ENCODE measurements at regions not wholly inside any gene's neighbourhood (a gene's known extent, or its start where the extent isn't known, plus 50 kb on each side); places are given as distances from the start of the nearest gene placed in this dataset.

DNA sequence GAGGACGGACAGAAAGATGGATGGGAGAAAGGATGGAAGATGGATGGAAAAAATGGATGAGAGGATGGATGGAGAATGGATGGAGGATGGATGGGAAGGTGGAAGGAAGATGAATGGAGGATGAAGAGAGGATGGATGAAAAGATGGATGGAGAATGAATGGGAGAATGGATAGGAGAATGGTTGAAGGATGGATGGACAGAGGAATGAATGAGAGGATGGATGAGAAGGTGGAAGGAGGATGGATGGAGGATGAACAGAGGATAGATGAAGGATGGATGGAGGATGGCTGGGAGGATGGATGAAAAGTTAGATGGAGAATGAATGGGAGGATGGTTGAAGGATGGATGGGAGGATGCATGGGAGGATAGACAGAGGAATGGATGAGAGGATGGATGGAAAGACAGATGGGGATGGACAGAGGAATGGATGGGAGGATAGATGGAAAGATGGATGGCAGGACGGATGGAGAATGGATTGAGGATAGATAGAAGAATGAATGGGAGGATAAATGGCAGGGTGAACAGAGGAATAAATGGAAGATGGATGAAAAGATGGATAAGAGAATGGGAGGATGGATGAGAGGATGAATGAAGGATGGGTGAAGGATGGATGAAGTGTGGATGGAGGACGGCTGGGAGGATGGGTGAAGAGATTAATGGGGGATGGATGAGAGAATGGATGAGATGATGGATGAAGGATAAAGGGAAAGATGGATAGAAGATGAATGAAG, 217.7 kb upstream of the IER5L start:
- ChIA-PET CTCF (no interaction called here), POLR2A (ENCODE audit: low non-redundant PET) (no interaction called here)
- TF ChIP-seq, protein P1, sequence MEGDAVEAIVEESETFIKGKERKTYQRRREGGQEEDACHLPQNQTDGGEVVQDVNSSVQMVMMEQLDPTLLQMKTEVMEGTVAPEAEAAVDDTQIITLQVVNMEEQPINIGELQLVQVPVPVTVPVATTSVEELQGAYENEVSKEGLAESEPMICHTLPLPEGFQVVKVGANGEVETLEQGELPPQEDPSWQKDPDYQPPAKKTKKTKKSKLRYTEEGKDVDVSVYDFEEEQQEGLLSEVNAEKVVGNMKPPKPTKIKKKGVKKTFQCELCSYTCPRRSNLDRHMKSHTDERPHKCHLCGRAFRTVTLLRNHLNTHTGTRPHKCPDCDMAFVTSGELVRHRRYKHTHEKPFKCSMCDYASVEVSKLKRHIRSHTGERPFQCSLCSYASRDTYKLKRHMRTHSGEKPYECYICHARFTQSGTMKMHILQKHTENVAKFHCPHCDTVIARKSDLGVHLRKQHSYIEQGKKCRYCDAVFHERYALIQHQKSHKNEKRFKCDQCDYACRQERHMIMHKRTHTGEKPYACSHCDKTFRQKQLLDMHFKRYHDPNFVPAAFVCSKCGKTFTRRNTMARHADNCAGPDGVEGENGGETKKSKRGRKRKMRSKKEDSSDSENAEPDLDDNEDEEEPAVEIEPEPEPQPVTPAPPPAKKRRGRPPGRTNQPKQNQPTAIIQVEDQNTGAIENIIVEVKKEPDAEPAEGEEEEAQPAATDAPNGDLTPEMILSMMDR (conservative IDR thresholded peaks at IDR 0.05; ENCODE audit: low read depth) = no peak
- no peak overlapping the region for H3K27ac ChIP-seq
- DNase-seq (ENCODE audit: low spot score) = no peak

DNA sequence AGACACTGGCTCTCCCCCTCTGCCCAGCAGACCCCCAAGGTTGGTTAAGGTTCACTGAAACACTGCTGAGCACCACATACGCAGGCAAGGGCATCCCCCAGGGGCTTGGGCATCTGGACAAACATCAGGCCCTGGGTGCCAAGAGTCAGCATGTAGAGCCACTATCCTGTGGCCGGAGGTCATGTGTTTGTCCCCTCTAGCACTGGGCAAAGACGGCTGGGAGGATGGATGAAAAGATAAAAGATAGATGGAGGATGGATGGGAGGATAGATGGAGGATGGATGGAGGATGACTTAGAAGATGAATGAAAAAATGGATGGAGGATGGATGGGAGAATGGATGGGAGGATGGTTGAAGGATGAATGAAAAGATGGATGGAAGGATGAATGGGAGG, 216.8 kb upstream of the IER5L start:
- DNase-seq (ENCODE audit: low spot score) = no peak
- ChIA-PET CTCF (interaction anchor here (0.6 kb wide), 1 partner anchor 10 kb away, joined by 3 read pairs; no protein-coding TSS in a partner anchor), POLR2A (ENCODE audit: low non-redundant PET) (no interaction called here)
- no peak overlapping the region for H3K27ac ChIP-seq
- TF ChIP-seq, protein P1 (conservative IDR thresholded peaks at IDR 0.05; ENCODE audit: low read depth) = no peak

DNA sequence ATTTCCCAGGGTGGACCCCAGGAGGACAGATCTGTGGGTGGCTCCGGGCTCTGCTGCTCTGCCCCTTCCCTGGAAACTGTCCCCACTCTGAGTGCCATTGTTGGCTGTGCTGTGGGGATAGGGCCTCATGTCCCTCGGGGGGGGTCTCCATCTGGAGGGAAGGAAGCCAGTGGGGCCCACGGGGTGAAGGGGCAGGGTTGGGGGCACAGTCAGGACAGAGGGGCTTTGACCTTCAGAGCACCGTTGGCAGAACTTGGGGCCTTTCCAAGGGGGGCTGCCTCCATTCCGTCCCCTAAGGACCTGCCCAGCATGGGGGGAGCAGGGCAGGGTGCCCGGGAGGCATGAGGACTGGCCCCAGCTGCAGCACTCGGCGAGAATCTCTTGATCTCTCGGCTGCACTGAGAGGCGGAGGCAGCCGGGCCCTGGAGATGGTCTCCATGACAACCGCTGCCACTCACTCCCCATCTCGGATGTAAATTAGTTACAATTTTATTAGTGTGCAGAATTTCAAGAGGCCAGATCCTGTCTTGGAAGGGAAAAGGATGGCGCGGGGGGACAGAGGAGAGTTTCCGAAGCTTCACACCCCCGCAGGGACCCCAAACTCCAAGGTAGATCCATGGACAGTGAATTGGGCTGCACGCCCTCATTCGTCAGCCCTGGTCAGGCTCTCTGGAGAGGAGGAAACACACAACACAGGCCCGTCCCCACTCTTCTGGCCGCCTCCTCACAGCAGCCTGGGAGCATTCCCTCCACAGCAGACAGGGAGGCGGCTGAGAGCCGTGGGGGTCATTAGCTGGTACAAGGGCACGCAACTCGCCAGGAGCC, 216.2 kb upstream of the IER5L start:
- ChIA-PET POLR2A (ENCODE audit: low non-redundant PET) (no interaction called here), CTCF (interaction anchor here (0.6 kb wide), 1 partner anchor 9 kb away, joined by 3 read pairs; no protein-coding TSS in a partner anchor)
- H3K27ac ChIP-seq = no peak overlapping the region
- no peak for DNase-seq (ENCODE audit: low spot score)
- TF ChIP-seq, protein P1 (conservative IDR thresholded peaks at IDR 0.05; ENCODE audit: low read depth) = no peak

DNA sequence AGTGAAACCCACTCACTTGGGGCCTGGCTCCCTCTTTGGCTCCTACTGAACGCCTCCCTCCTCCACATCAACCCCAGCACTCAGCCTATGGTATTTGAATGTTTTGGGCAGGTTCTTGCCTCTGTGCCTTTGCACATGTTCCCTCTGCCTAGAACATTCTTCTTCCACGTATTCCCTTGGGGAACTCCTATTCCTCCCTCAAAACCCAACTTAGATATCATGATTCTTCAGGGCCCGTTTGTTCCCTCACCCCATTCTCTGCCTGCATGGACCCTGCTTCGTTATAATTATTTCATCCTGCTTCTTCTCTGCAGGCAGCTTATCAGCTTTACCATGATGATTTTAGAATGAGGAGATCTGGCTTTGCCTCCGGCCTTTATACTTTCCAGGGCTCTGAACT, 215.0 kb upstream of the IER5L start:
- ChIA-PET POLR2A (ENCODE audit: low non-redundant PET) (no interaction called here), CTCF (interaction anchor here (0.6 kb wide), 1 partner anchor 177 kb away, joined by 3 read pairs; no protein-coding TSS in a partner anchor)
- TF ChIP-seq, protein P1 (conservative IDR thresholded peaks at IDR 0.05; ENCODE audit: low read depth) = no peak
- H3K27ac ChIP-seq = no peak overlapping the region
- no peak for DNase-seq (ENCODE audit: low spot score)

DNA sequence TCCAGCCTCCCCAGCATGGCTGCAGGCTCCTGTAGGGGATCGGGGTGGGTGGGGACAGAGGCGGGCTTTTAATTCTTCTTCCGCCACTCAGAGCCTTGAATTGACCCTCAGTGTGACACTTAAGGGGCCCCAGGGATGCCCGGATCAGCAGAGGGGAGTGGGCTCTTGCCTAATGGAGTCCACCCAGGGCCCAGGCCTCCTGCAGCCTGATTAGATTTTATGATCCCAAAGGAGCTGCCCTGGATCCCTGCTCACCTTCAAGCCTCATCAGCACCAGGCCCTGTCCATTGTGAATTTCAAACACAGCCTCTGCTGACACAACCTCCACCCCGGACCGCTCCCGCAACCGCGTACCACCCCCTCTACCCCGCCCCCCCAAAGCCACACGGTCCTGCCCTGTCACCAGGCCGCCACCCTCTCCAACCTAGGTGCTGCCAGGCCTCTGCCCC, 214.1 kb upstream of the IER5L start:
- CTCF ChIA-PET = no interaction called here
- TF ChIP-seq, protein P1 (conservative IDR thresholded peaks at IDR 0.05; ENCODE audit: low read depth) = no peak
- H3K27ac ChIP-seq = no peak overlapping the region
- POLR2A ChIA-PET (ENCODE audit: low non-redundant PET) = no interaction called here
- no peak for DNase-seq (ENCODE audit: low spot score)

DNA sequence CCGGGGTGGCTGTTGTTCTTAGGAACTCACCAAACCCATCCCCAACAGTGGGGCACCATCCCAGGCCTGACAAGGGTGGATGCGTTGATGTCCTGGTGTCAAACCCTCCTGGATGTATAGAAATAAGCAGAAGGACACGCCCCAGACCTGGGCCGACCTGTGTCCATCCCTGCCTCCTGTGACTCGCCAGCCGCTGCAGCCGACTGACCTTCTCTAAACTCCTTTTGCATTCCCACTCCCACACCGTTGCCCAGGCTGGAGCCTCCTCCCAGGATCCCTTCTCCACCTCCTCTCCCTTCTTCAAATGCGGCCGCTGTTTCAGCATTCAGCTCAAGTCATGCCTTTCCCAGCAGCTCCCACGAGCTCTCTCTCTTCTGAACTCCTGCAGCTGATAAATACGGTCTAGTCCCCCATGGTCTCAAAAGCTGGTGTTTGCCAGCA, 213.2 kb upstream of the IER5L start:
- CTCF ChIA-PET = interaction anchor here (0.6 kb wide), 1 partner anchor 101 kb away, joined by 3 read pairs; no protein-coding TSS in a partner anchor
- H3K27ac ChIP-seq = no peak overlapping the region
- POLR2A ChIA-PET (ENCODE audit: low non-redundant PET) = no interaction called here
- TF ChIP-seq, protein P1 (conservative IDR thresholded peaks at IDR 0.05; ENCODE audit: low read depth) = no peak
- no peak for DNase-seq (ENCODE audit: low spot score)
